B cell (primary cell): ENCODE measurements at regions not wholly inside any gene's neighbourhood (a gene's known extent, or its start where the extent isn't known, plus 50 kb on each side); places are given as distances from the start of the nearest gene placed in this dataset.

Experiments
- ATAC-seq: fragments of 200-7000 bp; cut with Tn5 transposase; one replicate; pipeline ENCODE4 v1.10.0; 2021; ENCODE audit warnings: low read depth, mild to moderate bottlenecking, moderate number of reproducible peaks, moderate library complexity
- CTCF ChIA-PET: fragments of 350-600 bp; sonication (Branson Sonifier 250); formaldehyde crosslinking; loops from one replicate; lab custom pipeline; 2021; ENCODE audit warnings: antibody characterized with exemption, inconsistent platforms; lab: Charles Lee
- POLR2A ChIA-PET: fragments of 350-600 bp; sonication (Branson Sonifier 250); formaldehyde crosslinking; loops from one replicate; lab custom pipeline; 2021; ENCODE audit warnings: antibody characterized with exemption; lab: Charles Lee
- DNase-seq: peaks from one replicate; pipeline ENCODE4 v3.0.0; 2013
- H2AFZ ChIP-seq: 2 replicates; pipeline ENCODE4 v1.6.1; 2012; ENCODE audit warnings: mild to moderate bottlenecking, low read depth, low read length; ENCODE audit not compliant: insufficient read depth, poor library complexity, severe bottlenecking
- H3K27ac ChIP-seq, 2 donors: 1 replicate in 1 of 2; 2 replicates in 1 of 2; pipeline ENCODE4 v1.5.1; 2012 to 2013; ENCODE audit warnings: low read length in 2 of 2, mild to moderate bottlenecking in 2 of 2, moderate library complexity in 1 of 2
- H3K27me3 ChIP-seq, 4 experiments: fragments of 200-600 bp in 1 of 4; sonication (generic) in 1 of 4; replicated peaks in 1 of 4; 1 replicate in 2 of 4; 2 replicates in 2 of 4; pipeline versions ENCODE4 v1.6.1 to v1.7.0; 2013 to 2016; ENCODE audit warnings: low read length in 3 of 4, mild to moderate bottlenecking in 2 of 4, mixed read lengths in 1 of 4, moderate library complexity in 1 of 4; ENCODE audit not compliant: insufficient read depth in 4 of 4, control insufficient read depth in 3 of 4; ENCODE audit errors: control extremely low read depth in 1 of 4
- H3K36me3 ChIP-seq, 2 experiments: replicated peaks in 1 of 2; 1 replicate in 1 of 2; 2 replicates in 1 of 2; pipeline versions ENCODE4 v1.6.1 to v1.7.1; 2013; ENCODE audit warnings: low read length in 1 of 2; ENCODE audit not compliant: insufficient read depth in 2 of 2, control insufficient read depth in 1 of 2; ENCODE audit errors: control extremely low read depth in 1 of 2, extremely low read depth in 1 of 2
- H3K4me1 ChIP-seq, 2 donors: fragments of 200-600 bp in 1 of 2; sonication (generic) in 1 of 2; 1 replicate in 1 of 2; 2 replicates in 1 of 2; pipeline versions ENCODE4 v1.5.1 to v1.6.1; 2013 to 2017; ENCODE audit warnings: low read length in 2 of 2; ENCODE audit not compliant: control insufficient read depth in 2 of 2, insufficient read depth in 2 of 2
- H3K4me2 ChIP-seq: replicated peaks from 2 replicates; pipeline ENCODE3; 2012; ENCODE audit warnings: mild to moderate bottlenecking, low read depth, low read length; ENCODE audit not compliant: poor library complexity, severe bottlenecking
- H3K4me3 ChIP-seq, 5 experiments: fragments of 200-600 bp in 1 of 5; sonication (generic) in 1 of 5; 1 replicate in 3 of 5; 2 replicates in 2 of 5; pipeline versions ENCODE4 v1.5.1 to v1.7.0; 2011 to 2016; ENCODE audit warnings: low read length in 4 of 5, mild to moderate bottlenecking in 4 of 5, low read depth in 2 of 5, control low read depth in 1 of 5, moderate library complexity in 1 of 5; ENCODE audit not compliant: insufficient read depth in 1 of 5; ENCODE audit errors: control extremely low read depth in 1 of 5, extremely low read depth in 1 of 5
- H3K79me2 ChIP-seq: fragments of 200-600 bp; sonication (generic); one replicate; pipeline ENCODE4 v1.6.0; 2016; ENCODE audit warnings: low read length; ENCODE audit not compliant: control insufficient read depth, insufficient read depth
- H3K9ac ChIP-seq: fragments of 200-600 bp; sonication (generic); 2 replicates; pipeline ENCODE4 v1.6.1; 2017; ENCODE audit warnings: mild to moderate bottlenecking, low read length, moderate library complexity
- H3K9me3 ChIP-seq, 3 donors: one replicate each; pipeline versions ENCODE4 v1.6.1 to v1.7.1; 2013; ENCODE audit warnings: low read length in 2 of 3; ENCODE audit not compliant: control insufficient read depth in 2 of 3, insufficient read depth in 1 of 3; ENCODE audit errors: control extremely low read depth in 1 of 3
- H4K20me1 ChIP-seq: 2 replicates; pipeline ENCODE4 v1.6.0; 2012; ENCODE audit warnings: mild to moderate bottlenecking, low read length; ENCODE audit not compliant: insufficient read depth, control insufficient read depth, poor library complexity, severe bottlenecking
- H3K27ac Mint-ChIP-seq: one replicate; pipeline ENCODE4 v1.8.0; 2021; ENCODE audit warnings: mixed read lengths
- H3K27me3 Mint-ChIP-seq: one replicate; pipeline ENCODE4 v1.8.0; 2021; ENCODE audit warnings: mixed read lengths
- H3K4me1 Mint-ChIP-seq: one replicate; pipeline ENCODE4 v1.8.0; 2021; ENCODE audit warnings: mixed read lengths
- H3K4me3 Mint-ChIP-seq: one replicate; pipeline ENCODE4 v1.8.0; 2021; ENCODE audit warnings: mixed read lengths
- H3K9me3 Mint-ChIP-seq: one replicate; pipeline ENCODE4 v1.8.0; 2022; ENCODE audit warnings: mixed read lengths; ENCODE audit not compliant: insufficient read depth
- CTCF ChIP-seq: fragments of 200-600 bp; IDR thresholded peaks from one replicate; pipeline ENCODE4 v1.8.0; 2022; ENCODE audit warnings: antibody characterized with exemption, mild to moderate bottlenecking
- EZH2 ChIP-seq: IDR thresholded peaks from 2 replicates; pipeline ENCODE4 v1.6.1; 2012; ENCODE audit warnings: borderline replicate concordance, low read depth, mild to moderate bottlenecking, moderate library complexity, low read length; ENCODE audit not compliant: insufficient read depth, poor library complexity, severe bottlenecking
- WGBS: methylation state at CpG from one replicate; pipeline ENCODE4 v1.1.5; 2013; ENCODE audit warnings: missing lambda C conversion rate; ENCODE audit not compliant: insufficient coverage; 5-methylcytosine and 5-hydroxymethylcytosine counted together
- intact Hi-C: fragments of 100-400 bp; cut with micrococcal nuclease; formaldehyde crosslinking; loops from one replicate; pipeline ENCODE4 v1.10.0; 2022

- Mint-ChIP-seq H3K4me1 (peaks cover 48% of the 10 kb centered on the region), H3K27me3 (no peaks in the 10 kb centered on the region), H3K9me3 (peaks cover 12% of the 10 kb centered on the region), H3K27ac (peak overlapping the region; percentile 91), H3K4me3 (peak overlapping the region; percentile 73)
- Histone ChIP-seq H3K4me1 (peaks cover 48 to 56% of the 10 kb centered on the region in 2 donors), H3K9ac (peak overlapping the region; percentile 30), H2AFZ (peak overlapping the region; percentile 44), H3K27ac (peak overlapping the region; percentile 67 to 74), H3K27me3 (no peaks in the 10 kb centered on the region), H3K4me2 (peak overlapping the region; percentile 55), H3K79me2 (no peaks in the 10 kb centered on the region), H4K20me1 (no peaks in the 10 kb centered on the region), H3K36me3 (no peaks in the 10 kb centered on the region), H3K9me3 (peaks cover 0 to 41% (median 30%) of the 10 kb centered on the region in 3 donors), H3K4me3 (peak overlapping the region in 2 of 5 experiments; percentile 13 to 28)
- ChIA-PET POLR2A (no interaction called here), CTCF (no interaction called here)
- 69% methylated on average over 1 of the region's 2 CpGs for WGBS
- no peak for TF ChIP-seq CTCF
- no peak for TF ChIP-seq EZH2
- no peak for DNase-seq
- no peak for ATAC-seq
- intact Hi-C loops = no loop called here
Observed at GRCh38 chr14:96961895-96962294, 164.7 kb downstream of the VRK1 start.

GRCh38 chr14:96962337-96962736, 165.2 kb downstream of the VRK1 start:
- Histone ChIP-seq H3K9ac (peak overlapping the region; percentile 30), H3K4me2 (peak overlapping the region; percentile 55), H4K20me1 (no peaks in the 10 kb centered on the region), H2AFZ (peak overlapping the region; percentile 44), H3K27ac (peak overlapping the region; percentile 67 to 74), H3K4me3 (peak overlapping the region in 2 of 5 experiments; percentile 13 to 28), H3K4me1 (peaks cover 48 to 56% of the 10 kb centered on the region in 2 donors), H3K9me3 (peaks cover 0 to 41% (median 30%) of the 10 kb centered on the region in 3 donors), H3K79me2 (no peaks in the 10 kb centered on the region), H3K27me3 (no peaks in the 10 kb centered on the region), H3K36me3 (no peaks in the 10 kb centered on the region)
- Mint-ChIP-seq H3K27me3 (no peaks in the 10 kb centered on the region), H3K27ac (peak overlapping the region; percentile 91), H3K4me3 (peak overlapping the region; percentile 73), H3K9me3 (peaks cover 12% of the 10 kb centered on the region), H3K4me1 (peaks cover 47% of the 10 kb centered on the region)
- no peak for TF ChIP-seq CTCF
- TF ChIP-seq EZH2 = no peak
- ChIA-PET CTCF (no interaction called here), POLR2A (no interaction called here)
- WGBS = 0% methylated on average over 2 of the region's 2 CpGs
- ATAC-seq (peak; percentile 74), DNase-seq (peak; percentile 61)
- intact Hi-C loops = no loop called here
